GM18907 (cell line): ENCODE measurements at regions not wholly inside any gene's neighbourhood (a gene's known extent, or its start where the extent isn't known, plus 50 kb on each side); places are given as distances from the start of the nearest gene placed in this dataset.

Experiments
- ATAC-seq: cut with Tn5 transposase; IDR thresholded peaks from one replicate; pipeline ENCODE4 v1.9.1; 2021; ENCODE audit warnings: mild to moderate bottlenecking, moderate library complexity; ENCODE audit not compliant: unreplicated experiment

DNA sequence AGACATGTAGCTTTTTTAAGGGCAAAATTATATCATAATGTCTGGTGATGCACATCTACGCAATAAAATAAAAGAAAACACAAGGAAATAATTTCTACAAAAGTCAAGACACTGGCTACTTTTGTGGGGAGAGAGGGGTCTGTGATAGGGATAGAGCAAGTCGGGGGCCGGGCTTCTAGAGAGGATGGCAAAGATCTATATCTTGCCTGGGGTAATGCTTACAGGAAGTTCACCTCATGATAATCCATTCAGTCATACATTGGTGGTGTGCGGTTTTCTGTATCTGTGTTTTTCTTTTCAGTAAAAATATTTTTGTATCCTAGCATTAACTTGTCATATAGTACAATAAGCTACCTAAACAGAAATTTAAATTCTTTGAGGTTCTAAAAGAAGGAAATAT lies 178.8 kb downstream of the ARRDC4 start:
- no peak for ATAC-seq

DNA sequence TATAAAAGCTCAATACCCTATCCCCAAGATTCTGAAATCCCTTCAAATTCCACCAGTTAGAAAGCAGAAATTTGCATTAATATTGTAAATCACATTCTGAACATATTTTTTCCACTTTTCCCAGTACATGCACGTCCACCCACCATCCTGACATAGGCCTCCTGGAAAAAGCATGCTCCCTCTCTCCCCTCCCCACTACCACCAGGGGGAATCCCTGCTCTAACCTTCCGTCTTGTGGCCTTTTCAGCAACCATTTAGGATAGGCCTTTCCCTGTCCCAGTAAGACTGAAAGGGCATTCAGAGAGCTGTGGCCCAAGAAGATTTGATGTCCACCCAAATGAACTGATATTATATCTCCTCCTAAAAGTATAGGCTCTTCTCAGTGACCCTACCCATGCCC lies 182.1 kb downstream of the ARRDC4 start:
- no peak for ATAC-seq

DNA sequence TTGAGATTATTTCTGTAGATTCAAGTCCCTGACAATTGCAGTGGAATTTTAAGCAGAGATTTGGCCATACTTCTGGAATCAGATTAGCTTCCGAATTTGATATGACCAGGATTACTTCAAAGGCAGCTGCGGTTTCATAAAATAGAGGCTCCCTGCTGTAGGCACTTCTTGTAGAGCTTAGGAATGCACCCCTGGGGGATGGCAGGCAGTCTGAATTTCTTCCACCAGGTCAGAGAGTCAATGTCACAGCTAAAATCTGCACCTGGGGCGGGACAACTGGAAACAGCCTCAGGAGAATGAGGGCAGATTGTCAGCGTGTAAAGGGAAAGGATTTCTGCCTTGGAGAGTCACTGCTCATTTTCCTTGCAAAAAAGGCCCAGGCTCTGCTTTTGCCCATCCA lies 182.6 kb downstream of the ARRDC4 start:
- ATAC-seq, result no peak

DNA sequence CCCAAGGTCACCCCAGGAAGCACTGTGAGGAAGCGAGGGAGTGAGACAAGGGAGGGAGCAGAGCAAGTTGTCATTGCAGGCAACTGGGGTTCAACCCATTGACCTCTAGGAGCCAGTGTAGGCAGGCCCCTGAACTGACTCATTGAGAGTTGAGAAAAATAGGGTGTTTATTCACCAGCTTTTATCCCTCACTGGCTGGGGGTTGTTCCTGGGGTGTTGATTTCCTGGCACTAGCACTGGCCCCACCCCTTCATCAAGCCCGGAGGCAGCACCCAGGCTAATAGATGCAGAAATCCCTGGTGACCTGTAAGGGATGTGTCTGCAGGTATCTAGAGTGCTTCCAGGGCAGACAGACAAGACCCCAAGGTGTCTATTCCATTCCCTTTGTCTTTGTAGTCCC lies 183.9 kb downstream of the ARRDC4 start:
- ATAC-seq, result no peak

DNA sequence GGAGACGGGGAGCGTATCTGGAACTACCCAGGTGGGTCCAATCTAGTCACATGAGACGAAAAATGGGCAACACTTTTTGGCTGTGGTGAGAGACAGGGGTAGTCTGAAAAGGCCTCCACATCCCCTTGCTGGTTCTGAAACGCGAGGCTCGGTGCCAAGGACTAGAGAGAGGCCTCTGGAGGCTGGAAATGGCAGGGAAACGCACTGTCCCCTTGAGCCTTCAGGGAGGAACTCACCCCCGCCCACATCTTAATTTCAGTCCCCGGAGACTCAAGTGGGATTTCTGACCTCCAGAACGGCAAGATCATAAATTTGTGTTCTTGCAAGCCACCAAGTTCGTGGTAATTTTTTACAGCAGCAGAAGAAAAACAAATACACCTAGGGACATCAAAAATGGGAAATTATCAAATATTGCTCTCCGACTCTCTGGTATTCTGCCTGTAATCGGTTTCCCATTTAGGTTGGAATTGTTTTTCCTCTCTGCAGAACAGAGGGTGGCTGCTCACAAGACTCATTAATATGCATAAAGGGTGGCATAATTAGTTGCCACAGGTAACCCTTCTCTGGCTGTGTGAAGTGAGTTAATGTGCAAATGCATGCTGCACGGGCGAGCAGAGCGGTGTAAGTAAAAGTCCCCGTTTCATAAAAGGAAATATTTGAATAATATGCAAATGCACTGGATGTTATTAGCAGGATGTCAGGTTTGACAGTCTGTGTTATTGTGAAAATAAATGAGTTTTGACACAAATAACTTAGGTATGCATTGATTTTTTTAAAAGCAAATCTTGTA lies 185.7 kb downstream of the ARRDC4 start:
- no peak for ATAC-seq

DNA sequence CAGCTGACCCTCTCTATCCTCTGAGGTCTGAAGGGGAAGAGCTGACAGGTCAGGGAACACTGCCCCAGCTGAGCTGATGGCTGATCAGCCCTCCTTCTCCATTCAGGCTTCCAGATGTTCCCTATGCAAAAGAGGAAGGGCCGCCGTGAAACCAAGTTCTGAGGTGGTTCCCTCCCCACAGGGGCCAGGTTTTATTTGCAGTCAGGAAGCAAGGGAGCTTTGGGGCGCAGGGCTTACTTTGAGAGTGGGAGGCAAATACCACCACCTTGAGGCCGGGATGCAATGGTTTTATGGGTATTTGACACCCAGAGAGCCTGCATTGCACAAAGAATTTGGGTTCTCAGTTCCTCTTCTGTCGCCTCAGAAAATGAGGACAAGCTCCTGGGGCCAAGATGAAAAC lies 186.9 kb downstream of the ARRDC4 start:
- ATAC-seq, result no peak

DNA sequence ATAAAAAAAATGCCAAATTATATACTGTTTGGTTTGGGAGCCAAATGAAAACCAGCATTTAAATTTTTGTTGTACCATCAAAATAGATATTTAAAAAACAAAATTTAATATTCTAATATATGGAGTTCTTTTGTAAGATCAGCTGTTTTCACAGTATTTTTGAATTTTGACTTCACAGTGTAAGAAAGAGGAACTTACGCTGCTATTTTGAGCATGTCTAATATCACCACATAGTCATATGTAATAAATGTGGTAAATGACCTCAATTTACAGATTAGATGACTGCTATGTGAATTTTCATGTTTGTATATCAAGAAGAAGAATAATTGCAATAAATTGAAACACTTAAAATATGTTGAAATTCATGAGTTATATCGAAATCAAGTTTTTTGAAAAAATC lies 189.6 kb downstream of the ARRDC4 start:
- no peak for ATAC-seq

DNA sequence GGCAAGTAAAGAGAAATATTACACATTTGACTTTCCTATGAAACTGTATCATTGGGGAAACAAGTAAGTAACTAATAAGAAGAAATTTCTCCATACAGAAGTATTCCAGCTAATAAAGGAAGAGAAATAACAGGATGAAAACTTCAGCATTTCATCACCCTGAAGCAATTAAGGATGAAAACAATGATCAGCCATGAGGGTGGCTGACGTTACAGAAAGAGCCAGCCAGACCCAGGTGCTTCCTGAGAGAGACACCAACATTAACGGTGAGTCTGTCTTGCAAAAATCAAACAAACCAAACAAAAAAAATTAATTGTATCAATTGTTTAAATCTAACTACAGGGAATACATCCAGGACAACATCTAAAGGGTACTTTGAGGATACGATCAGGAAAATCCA lies 190.0 kb downstream of the ARRDC4 start:
- no peak for ATAC-seq

DNA sequence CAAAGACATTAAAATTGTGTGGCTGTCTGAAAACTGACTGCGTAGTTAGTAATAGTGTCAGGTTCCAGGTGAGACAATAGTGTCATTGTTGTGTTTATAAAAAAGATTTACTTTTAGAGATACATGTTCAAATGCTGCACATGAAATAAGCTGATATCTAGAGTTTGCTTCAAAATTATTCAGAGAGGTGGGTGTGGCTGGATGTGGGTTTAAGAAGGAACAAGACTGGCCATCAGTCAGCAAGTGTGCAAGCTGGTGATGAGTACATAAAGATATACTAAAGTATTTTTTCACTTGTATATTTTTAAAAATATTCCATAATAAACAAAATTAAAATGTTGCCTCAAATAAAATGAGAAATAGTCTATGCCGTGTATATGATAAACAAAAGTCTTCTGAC lies 190.6 kb downstream of the ARRDC4 start:
- ATAC-seq, result no peak

DNA sequence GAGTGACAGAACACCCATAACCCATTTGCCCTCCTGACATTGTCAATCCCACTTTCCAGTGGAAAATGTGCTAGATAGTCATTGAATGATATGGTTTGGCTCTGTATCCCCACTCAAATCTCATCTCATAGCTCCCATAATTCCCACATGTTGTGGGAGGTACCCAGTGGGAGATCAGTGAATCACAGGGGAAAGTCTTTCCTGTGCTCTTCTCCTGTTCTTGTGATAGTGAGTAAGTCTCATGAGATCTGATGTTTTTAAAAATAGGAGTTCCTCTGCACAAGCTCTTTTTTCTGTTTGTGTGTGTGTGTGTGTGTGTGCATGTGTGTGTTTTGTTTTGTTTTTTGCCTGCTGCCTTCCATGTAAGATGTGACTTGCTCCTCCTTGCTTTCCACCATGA lies 191.7 kb downstream of the ARRDC4 start:
- no peak for ATAC-seq

DNA sequence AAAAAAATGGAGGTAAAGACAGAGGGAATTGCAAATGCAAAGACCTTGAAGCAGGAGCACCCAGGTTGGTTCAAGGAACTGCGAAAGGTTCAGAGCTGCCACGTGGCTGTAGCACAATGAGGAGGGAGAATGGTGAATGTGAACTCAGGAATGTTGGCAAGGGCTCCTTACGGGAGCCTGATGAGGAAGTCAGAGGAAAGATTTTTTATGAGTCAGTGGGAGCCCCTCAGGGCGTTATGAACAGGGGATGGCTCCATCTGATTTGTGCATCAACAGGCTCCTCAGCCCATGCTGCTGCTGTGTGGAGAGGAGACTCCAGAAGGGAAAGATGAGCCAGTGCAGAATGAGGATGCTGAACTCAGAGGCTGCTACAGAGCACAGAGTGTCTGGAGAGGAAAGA lies 194.4 kb downstream of the ARRDC4 start:
- ATAC-seq, result no peak

DNA sequence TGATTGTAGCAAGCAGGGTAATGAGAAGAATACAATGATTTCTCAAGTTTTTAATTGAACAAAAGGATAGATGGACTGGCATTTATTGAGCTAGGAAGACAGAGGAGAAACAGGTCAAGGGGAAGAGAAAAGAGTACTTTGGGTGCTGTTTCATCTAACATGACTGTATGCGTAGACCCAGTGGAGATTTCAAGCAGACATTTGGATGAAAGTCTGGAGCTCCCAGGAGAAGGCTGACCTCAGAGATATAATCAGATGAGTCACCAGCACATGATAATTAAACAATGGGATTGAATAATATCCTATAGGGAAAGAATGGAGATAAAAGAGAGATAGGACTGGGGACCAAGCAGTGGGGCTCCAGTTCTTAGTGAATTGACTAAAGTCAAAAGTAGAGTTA lies 194.9 kb downstream of the ARRDC4 start:
- no peak for ATAC-seq

DNA sequence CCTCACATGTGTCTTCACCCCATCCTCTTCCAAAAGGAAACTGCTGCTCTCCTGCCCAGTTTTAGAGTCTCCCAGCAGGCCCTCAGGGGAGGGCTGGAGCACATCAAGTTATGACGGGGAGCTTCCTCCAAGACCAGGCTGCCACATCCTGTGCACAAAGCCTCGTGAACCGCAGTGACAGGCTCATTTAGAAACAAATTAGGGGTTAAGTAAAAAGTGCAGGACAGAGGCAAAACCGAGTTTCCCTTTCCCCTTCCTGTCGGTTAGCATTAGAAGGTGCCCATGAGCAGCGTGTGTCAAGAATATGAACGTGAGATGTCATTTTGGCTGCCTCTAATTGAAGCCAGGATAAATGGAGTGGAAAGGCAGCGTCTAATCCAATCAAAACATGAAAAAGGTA lies 199.7 kb downstream of the ARRDC4 start:
- peak; percentile 98 for ATAC-seq

DNA sequence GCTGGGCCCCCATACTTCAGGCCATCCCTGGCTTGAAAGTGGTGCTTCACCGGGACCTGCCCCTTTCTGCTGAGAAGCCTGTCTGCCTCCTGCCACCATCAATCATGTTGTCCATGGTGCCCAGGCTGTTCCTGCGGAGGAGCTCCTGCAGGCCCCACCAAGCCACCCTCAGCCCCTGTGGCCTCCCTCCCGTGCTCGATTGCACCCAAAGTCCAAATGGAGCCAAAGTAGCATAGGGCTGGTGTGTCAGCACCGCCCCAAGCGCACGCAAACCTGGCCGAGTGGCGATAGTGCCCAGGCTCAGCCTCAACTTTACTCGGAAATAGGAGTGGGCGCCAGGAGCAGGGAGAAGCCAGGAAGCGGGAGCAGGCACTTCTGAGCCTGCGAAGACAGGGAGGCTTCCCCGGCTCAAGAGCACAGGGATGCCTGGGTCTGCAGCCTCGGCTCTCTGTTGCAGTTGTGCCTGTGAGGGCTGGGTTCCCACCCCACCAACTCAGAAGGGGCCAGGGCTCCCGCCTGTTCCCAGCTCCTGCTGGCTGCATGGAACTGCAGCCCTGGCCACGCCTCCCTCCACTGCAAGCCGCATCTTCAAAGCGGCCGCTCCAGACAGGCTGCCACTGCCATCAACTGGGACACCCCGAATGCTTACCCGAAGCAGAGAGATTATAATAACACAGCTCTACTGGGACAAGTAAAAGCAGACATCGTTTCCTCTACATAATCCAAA lies 203.0 kb downstream of the ARRDC4 start:
- no peak for ATAC-seq

DNA sequence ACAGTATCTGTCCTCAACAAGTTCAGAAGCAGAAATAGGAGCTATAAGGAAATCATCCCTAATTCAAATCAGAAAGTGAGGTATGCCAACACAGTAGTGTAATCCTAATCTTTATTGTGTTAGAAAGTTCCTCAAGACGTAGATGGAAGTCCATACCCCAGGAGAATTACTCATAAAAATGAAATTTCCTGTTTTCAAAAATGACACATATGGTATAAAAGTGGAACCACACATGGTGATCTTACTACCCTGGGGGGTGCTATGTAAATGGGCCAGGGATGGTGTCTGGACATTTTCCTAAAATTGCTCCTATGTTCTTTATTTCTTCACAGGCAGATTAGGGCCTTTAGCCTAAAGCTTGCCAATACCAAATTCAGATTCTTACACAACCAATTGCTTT lies 204.1 kb downstream of the ARRDC4 start:
- ATAC-seq, result no peak

DNA sequence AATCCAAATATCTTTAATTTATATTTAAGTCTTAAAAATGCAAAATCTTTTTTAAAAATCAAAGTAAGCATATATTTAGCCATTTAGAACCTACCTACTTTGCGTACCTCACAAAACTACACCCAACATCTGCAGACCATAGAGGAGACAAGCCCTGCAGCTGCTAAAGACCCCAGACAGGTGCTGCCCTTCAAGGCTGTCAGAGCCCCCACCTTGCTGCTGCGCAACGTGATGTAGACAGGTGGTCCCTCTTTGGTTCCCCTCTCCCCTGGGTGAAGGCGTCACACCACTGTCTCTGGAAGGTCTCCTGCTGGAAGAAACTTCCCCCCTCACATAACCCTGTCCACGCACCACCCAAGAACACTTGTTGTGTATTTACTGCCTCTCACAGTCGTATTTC lies 204.5 kb downstream of the ARRDC4 start:
- ATAC-seq, result no peak

DNA sequence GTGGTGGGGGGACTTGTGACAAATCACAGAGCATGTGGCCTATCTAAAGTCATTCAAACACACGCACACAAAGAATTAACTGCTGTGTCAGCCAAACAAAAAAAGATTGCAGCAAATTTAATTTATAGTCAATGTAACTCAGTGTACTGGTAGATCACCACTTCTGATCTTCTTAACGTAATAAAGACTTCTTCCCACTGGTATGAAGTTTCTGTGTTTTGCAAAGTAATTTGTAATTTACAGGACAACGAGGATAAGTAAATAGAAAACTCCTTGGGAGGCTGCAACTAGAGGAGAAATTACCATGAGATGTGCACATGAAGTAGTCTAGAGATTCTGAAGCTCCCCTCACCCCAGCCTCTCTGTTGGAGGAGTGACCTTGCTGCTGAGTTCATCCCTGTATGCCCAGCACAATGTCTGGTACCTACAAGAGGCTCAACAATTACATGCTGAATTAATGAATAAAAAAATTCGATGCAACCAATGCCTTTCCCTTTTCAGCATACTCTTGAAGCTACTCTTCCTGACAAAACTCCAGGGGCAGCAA lies 207.3 kb downstream of the ARRDC4 start:
- no peak for ATAC-seq

DNA sequence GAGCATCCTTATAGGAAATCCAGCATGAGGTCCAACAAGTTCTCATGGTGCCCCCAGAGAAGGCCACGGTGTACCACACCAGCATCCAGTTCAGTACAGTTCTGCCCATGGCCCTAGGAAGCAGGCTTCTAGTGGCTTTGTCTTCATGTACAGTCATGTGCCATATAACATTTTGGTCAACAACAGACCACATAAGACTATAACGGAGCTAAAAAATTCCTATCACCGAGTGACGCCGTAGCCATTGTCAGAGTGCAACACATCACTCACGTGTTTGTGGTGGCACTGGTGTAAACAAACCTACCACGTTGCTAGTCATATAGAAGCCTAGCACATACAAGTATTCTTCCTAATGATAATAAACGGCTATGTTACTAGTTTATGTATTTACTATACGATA lies 209.0 kb downstream of the ARRDC4 start:
- ATAC-seq, result no peak

DNA sequence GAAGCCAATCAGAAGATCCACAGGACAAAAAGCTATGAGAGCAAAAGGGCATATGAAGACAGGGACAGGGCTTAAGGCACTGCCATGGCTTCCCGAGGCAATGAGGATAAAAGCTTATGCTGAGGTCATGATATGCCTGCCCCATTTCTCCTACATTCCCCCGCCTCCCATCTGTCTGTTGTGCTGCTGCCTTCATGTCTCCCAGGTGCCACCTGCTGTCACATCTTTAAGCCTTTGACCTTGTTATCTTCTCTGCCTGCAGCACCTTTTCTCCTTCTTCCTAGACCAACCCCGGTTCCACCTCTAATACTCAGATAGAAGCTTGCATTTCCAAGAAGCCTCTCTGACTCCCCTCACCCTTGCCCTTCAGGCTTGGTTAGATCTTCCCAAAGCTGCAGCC lies 213.8 kb downstream of the ARRDC4 start:
- ATAC-seq, result no peak

DNA sequence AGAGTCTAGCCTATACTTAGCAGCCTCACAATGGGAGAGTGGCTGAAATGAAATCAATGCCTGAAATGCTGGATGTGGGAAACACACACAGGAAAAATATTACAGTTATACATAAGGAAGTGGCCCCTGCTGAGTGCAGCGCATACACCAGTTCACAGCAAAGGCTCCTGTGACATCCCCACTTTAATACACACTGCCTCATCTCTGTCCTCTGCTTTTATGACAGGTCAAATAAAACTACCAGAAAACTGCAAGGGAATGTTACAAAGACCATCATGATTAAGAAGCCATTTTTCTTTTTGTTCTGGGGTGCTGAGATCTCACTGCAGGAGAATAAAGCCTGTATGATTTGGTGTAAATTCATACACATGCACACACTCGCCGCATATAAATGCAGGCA lies 214.3 kb downstream of the ARRDC4 start:
- no peak for ATAC-seq

DNA sequence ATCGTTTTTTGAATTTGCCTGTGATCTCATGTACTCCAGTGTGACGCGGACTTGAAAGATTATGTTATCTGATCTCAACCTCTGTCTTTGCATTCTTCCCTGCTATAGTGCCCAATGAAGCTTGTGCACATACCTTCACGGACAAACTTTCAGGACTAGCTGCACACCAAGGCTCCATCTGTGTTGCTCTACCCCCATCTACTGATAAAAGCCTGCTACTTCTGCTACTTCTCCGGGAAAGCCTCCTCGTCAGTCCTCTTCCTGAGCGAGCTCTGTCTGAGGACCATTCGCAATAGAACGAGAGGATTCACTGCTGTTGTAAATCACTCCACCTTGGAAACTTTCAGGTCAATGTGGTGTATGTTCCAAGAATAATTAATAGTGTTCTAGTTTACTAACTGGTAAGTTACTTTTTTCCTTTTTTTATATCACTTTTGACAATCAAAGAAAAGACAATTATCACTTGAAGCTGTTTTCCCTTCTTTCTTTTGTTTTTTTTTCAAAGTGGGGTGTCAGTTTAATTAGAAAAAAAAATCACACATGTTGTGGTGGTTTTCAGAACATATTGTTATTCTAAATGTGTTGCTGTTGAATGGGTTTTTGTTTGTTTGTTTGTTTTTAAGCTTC lies 217.6 kb downstream of the ARRDC4 start:
- peak; percentile 97 for ATAC-seq

DNA sequence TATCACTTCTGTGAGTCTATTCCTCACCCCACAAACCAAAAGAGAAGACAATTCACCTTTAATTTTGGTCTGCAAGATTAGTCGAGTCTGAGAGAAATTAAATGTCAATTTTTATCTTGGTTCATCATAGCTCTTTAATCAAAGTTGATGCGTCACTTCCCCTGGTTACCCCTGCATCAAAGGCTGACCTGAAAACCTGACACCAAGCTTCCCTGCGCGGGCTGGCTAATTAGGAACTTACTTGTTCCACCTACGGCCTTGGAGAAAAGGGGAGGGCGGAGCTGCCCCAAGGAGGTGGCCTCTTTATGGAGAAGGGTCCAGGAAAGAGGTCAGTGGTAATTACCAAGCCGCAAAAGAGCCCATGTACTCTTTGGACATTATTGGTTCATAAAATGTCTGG lies 218.4 kb downstream of the ARRDC4 start:
- no peak for ATAC-seq
